Cardiac fibroblast (primary cell): ENCODE measurements at regions not wholly inside any gene's neighbourhood (a gene's known extent, or its start where the extent isn't known, plus 50 kb on each side); places are given as distances from the start of the nearest gene placed in this dataset.
"Not testable (repeated sequence)": the region's sequence is repeated elsewhere in the genome, so short reads cannot be mapped to it uniquely, and the experiment has no call there.

ENCODE experiments used
- DNase-seq, 2 donors: peaks; one replicate each; pipeline versions ENCODE4 v3.0.0 to v3.0.0-alpha.2; 2010; ENCODE audit warnings: low read depth in 2 of 2
- H3K4me3 ChIP-seq, 2 donors: replicated peaks in 1 of 2; 1 replicate in 1 of 2; 2 replicates in 1 of 2; pipeline ENCODE4 v1.5.1; 2011; ENCODE audit warnings: low read depth in 2 of 2, low read length in 2 of 2, mild to moderate bottlenecking in 2 of 2, moderate library complexity in 1 of 2
- CTCF ChIP-seq: IDR thresholded peaks from one replicate; pipeline ENCODE4 v1.5.1; 2011; ENCODE audit warnings: low read depth, mild to moderate bottlenecking, low read length, inconsistent platforms

GRCh38 chr21:14889080-14889810 lies 175.6 kb downstream of the NRIP1 start:
- no peak for TF ChIP-seq CTCF
- no peak overlapping the region for H3K4me3 ChIP-seq
- peak; percentile 89 to 93 for DNase-seq

- no peak for DNase-seq
- TF ChIP-seq CTCF: no peak
- H3K4me3 ChIP-seq: no peak overlapping the region
Measured at GRCh38 chr21:14888202-14888601, 176.6 kb downstream of the NRIP1 start.

GRCh38 chr21:14886001-14886400 lies 178.8 kb downstream of the NRIP1 start:
- DNase-seq: no peak
- no peak overlapping the region for H3K4me3 ChIP-seq
- TF ChIP-seq CTCF: no peak

- no peak overlapping the region for H3K4me3 ChIP-seq
- no peak for TF ChIP-seq CTCF
- DNase-seq: no peak
Measured at GRCh38 chr21:14883351-14883750, 181.4 kb downstream of the NRIP1 start.

GRCh38 chr21:14882545-14882944 lies 182.3 kb downstream of the NRIP1 start:
- H3K4me3 ChIP-seq, DNase-seq: not testable (repeated sequence)

GRCh38 chr21:14881863-14882499 lies 182.8 kb downstream of the NRIP1 start:
- no peak for TF ChIP-seq CTCF
- no peak overlapping the region for H3K4me3 ChIP-seq
- DNase-seq: no peak

GRCh38 chr21:14880922-14881321 lies 183.9 kb downstream of the NRIP1 start:
- no peak overlapping the region for H3K4me3 ChIP-seq
- peak; percentile 54 to 84 for DNase-seq
- no peak for TF ChIP-seq CTCF
